GM19395 (cell line): ENCODE measurements at regions not wholly inside any gene's neighbourhood (a gene's known extent, or its start where the extent isn't known, plus 50 kb on each side); places are given as distances from the start of the nearest gene placed in this dataset.
A peak's percentile ranks its signal among the peaks of the same experiment; 100 is the strongest.
"Not testable (repeated sequence)": the region's sequence is repeated elsewhere in the genome, so short reads cannot be mapped to it uniquely, and the experiment has no call there.

Source experiments
- ATAC-seq: cut with Tn5 transposase; IDR thresholded peaks from one replicate; pipeline ENCODE4 v1.9.1; 2021; ENCODE audit warnings: mild to moderate bottlenecking, moderate library complexity; ENCODE audit not compliant: unreplicated experiment

DNA sequence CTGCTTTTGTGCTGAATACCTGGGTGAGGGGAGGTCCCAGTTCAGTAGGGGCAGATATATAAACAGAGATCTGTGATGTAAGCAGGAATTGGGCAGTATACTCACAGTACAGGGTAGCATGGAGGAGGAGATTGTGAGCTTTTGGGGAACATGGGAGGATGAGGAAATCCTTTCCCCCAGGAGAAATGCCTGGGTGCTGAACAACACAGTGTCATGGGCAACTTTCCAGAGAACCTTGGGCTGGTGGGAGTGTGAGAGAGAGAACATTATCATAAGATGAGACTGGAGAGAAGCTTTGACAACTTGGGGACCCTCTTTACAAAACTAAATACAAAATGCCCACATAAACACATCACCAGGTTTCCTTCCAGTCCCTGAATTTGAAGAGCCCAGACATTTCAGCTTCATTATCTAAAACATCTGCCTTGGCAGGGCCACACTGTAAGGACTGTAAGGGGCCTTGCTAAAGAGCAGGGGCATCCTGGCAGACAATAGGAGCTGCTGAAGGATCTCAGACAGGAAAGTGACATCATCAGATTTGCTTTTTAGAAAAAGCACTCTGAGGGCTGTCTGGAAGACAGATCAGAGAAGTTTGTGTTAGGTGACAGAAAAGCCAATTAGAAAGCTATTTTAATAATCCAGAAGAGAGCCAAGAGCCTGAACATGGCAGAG lies 105.1 kb upstream of the FOXN2 start:
- no peak for ATAC-seq

DNA sequence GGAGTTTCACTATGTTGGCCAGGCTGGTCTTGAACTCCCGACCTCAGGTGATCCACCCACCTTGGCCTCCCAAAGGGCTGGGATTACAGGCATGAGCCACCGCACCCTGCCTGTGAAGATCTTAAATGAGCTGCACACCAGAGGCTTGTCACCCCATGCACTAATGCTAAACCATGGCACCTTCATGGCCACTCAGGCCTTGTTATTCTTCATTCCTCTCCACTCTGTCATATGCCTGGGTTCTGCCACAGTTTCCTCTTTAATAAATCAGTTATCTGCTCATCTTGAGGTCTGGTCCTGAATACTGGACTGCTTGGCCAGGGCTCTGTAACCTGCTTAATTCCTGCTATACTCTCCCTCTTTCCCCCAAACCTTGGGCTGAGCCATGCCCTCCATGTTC lies 104.3 kb upstream of the FOXN2 start:
- no peak for ATAC-seq

DNA sequence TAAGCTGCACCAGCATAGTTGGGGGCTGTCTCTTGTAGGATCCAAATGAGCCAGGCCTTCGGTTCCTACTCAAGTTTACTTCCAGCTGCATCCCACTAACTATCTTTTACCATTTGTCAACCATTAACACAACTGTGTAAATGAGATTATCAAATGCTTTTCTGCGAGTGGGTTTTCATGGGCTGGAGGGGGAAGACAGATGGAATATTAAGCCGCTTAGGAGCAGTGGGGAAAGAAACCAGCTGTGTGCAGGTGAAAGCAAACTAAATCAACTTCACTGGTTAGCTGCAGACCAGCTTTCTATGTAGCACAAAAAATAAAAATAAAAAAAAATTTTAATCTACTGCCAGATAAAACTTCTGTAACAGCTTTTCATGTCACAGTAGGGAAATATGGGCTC lies 100.8 kb upstream of the FOXN2 start:
- ATAC-seq = no peak

DNA sequence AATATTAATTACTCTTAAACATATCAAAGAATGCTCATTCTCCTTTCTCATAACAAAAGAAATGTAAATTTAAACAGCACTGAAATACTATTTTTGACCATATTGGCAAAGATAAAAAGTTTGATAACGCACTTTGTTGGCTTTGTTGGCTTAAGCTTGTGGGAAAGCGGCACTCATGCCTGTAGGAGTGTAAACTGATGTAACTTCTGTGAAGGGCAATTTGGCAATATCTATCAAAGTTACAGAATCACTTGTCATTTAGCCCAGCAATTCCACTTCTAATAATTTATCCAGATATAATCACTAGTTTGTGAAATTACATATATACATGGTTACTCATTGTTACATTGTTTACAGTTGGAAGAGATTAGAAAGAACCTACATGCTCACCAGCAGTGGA lies 96.3 kb upstream of the FOXN2 start:
- no peak for ATAC-seq

DNA sequence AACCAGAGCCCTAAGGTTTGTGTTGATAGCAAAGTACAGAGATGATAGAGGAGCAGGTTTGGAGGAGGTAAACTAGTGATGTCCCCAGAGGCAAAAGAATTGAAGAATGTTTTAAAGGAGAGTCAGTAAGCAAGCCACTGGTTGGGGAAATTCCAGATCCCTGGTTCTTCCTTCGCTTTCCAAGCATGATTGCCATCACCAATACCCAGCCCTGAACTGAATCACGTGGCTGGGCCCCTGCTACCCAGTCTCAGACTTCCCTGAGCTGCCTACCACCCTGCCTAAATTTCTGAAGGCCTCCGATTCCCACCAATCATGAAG lies 95.3 kb upstream of the FOXN2 start:
- ATAC-seq = no peak

DNA sequence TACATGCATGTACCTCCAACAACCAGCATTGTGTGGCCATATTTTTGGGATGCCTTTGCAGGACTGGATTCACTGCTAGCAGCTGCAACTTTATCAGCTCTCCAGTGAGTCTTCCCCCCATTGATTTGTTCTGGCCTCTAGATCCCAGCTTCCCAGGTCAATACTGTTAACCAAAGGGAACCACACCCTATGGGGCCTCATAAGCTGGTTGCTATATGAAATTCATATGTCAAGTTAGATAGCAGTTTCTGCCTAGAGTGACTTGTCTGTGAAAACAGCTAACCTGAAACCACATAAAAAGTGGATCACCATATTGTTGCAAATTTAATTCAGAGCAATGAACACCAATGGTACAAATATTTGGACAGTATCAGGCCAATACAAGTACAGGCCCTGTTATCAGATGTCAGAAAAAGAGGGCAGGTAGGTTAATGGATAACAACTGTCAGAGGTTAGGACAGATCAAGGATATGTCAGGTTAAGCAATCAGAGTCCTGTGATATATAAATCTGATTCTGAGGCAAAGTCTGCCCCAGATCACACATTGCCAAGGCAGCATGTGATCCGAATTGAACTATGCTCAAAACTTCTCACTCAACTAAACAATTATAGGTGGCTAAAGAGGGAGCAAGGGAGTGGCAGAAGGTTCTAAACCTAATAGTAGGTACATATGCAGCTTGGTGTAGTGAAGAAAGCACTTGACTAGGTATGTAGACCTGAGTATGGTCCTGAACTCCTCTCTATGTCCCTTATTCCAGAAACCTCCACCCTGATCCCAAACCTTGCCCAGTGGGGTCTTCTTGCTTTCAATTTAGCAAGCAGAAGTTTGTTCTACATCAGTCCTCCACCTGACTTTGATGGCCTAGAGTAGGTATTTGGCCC lies 94.7 kb upstream of the FOXN2 start:
- ATAC-seq = no peak

DNA sequence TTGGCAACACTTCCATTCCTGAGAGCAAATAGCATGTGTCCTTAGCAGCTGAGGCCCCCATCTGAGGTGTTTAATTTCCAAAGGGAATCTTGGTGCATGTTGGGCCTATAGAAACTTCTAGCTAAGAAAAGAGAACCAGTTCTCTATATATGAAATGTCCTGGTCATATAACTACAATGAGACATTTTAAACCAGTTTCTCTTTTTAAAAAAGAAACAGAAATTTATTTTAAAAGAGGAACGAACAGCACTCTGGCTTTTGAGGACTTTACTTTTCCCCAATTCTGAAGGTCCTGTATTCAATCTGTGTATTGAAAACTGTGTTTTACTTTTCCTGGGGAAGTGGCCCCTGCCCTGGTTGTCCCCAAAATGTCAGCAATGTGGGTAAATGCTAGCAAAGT lies 94.0 kb upstream of the FOXN2 start:
- no peak for ATAC-seq

DNA sequence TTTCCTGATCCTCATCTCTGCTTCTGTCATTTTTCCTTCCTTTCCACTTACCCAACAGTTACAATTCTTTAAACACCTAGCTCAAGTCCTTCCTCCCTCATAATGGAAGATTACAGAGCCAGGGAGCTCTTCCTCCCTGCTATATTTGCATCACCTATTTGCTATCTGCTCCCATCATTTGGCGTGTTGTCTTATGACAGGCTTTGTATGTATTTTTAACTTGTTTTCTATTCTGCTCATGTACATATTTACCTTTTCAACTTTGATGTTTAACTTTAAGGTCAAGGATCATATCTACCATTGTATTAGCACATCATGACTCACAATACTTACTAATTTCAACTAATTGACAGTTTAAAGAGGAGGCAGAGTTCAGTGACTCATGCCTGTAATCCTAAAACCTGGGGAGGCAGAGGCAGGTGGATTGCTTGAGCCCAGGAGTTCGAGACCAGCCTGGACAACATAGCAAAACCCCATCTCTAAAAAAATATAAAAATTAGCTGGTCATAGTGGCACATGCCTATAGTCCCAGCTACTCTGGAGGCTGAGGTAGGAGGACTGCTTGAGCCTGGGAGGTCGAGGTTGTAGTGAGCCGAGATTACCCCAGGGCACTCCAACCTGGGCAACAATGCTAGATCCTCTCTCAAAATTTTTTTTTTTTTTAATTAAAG lies 92.5 kb upstream of the FOXN2 start:
- ATAC-seq = no peak

DNA sequence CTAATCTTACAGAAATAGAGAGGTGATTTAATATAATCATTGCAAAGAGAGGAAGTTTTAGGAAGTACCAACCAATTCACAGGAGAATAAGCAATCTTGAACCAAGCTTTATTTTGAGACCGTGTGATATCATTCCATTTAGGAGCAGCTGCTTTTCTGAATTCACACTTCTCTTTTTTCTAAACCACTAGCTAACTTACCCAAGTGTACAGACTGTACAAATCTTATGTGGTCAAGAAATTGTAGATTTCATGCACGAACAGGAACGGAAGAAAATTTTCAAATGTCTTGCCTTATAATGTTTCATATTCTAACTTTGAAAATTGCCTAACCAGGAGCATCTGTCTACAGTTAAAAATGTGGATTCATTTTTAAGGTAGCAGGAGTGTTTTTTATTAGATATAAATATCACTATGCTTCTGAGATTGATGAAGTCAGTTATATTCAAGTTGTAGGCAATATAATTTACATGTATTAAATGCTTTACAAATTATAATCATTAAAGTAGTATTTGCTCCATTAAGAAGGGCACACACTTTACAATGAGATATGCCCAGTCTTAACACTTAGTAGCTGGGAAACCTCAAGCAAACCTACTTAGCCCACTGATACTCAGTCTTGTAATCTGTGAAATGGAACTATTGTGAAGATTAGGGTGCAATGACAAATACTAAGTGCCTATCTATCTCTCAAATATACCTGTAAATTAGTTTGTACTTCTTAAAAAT lies 86.7 kb upstream of the FOXN2 start:
- peak; percentile 92 for ATAC-seq

DNA sequence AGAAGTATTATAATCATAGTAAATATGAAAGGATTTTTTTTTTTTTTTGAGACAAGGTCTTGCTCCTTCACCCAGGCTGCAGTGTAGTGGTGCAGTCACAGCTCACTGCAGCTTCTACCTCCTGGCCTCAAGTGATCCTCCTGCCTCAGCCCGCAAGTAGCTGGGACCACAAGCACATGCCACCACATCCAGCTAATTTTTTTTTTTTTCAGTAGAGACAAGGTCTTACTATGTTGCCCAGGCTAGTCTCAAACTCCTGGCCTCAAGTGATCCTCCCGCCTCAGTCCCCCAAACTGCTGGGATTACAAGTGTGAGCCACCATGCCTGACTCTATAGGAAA lies 86.2 kb upstream of the FOXN2 start:
- peak; percentile 63 for ATAC-seq

DNA sequence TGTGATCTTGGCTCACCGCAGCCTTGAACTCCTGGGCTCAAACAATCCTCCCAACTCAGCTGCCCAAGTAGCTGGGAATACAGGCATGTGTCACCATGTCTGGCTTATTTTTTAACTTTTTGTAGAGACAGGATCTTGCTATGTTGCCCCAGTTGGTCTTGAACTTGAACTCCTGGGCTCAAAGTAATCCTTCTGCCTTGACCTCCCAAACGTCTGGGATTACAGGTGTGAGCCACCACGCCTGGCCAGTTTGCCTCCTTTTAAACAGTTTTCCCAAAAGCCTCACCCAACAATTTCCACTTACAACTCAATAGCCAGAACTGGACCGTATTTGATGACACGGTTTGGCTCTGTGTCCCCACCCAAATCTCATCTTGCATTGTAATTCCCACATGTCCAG lies 85.4 kb upstream of the FOXN2 start:
- ATAC-seq = no peak

DNA sequence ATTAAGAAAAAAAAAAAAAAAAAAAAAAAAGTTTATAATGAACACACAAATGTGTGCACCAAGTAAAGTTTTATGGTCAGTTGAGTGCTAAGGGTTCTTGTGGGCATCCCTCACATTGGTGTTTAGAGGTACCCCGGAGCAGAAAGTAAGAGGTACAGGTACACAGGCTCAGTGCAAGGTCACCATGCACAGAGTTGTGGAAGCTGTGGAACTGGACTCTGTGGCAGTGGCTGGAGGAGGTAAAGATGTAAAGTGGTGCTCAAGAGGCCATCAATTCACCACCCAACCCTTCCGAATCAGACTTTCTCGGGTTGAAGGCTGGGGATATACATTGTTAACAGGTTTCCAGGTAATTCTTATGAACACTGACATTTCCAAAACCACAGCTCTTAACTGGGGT lies 83.6 kb upstream of the FOXN2 start:
- ATAC-seq = no peak

DNA sequence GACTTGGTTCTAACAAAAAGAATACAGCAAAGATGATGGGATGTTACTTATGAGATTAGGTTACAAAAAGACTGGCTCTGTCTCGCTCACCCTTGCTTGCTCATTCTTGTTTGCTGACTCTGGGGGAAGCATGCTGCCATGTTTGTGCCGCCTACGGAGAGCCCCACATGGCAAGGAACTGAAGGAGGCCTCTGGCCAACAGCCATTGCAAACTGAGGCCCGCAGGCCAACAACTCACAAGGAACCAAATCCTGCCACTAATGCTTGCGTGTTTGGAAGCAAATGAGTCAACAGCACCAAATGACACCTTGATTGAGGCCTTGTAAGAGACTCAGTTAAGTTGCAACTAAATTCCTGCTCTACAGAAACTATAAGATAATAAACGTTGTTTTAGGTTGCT lies 82.1 kb upstream of the FOXN2 start:
- no peak for ATAC-seq

DNA sequence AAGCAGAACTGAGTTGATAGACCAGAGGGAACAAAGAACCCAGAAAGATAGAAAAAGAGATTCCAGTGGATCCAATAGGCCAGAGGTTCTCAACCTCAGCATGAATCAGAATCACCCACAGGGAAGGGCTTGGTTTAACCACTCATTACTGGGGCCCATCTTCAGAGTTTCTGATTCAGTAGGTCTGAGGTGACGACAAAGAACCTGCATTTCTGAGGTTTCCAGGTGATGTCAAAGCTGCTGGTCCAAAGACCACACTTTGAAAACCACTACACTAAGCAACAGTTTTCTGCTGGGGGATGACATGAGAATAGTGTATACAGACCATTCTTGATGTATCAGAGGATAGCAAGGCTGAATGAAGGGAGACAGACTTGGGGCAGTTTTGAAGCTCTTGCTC lies 81.5 kb upstream of the FOXN2 start:
- no peak for ATAC-seq

DNA sequence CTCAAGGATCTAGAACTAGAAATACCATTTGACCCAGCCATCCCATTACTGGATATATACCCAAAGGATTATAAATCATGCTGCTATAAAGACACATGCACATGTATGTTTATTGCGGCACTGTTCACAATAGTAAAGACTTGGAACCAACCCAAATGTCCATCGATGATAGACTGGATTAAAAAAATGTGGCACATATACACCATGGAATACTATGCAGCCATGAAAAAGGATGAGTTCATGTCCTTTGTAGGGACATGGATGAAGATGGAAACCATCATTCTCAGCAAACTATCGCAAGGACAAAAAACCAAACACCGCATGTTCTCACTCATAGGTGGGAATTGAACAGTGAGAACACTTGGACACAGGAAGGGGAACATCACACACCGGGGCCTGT lies 80.7 kb upstream of the FOXN2 start:
- ATAC-seq = not testable (repeated sequence)

DNA sequence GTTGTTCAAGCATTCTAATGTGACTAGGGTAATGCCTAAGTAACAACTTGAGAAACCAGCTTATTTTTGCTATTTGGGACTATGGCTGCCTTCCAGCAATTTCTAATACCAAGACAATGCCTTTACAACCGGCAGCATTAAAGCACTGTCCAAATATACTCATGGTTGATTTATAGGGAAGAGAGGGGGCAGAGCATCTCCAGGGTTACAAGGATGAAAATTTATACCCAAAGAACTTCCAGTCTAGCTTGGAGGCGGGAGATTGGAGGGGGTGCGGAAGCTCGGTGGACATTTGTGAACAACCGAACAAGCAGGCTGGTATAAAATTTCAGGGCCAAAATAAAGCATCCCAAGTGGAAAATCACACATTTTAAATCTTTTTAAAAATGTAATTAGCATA lies 79.4 kb upstream of the FOXN2 start:
- no peak for ATAC-seq

DNA sequence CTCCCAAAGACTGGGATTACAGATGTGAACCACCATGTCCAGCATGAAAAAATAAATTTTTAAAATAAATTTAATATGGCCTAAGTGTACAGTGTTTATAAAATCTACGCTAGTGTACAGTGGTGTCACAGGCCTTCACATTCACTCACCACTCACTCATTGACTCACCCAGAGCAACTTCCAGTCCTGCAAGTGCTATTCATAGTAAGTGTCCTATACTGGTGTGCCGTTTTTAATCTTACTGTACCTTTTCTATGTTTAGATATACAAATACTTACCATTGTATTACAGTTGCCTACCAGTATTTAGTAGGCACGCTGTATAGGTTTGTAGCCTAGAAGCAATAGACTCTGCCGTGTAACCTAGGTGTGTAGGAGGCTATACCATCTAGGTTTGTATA lies 76.1 kb upstream of the FOXN2 start:
- no peak for ATAC-seq

DNA sequence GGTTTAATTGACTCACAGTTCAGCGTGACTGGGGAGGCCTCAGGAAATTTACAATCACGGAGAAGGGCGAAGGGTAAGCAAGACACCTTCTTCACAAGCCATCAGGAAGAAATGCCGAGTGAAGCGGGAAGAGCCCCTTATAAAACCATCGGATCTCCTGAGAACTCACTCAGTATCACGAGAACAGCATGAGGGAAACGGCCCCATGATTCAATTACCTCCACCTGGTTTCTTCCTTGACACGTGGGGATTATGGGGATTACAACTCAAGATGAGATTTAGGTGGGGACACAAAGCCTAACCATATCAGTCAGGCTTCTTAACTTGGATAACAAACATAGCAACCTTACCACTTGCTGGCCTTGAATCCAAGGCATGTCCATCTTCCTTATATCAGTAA lies 73.6 kb upstream of the FOXN2 start:
- ATAC-seq = no peak

DNA sequence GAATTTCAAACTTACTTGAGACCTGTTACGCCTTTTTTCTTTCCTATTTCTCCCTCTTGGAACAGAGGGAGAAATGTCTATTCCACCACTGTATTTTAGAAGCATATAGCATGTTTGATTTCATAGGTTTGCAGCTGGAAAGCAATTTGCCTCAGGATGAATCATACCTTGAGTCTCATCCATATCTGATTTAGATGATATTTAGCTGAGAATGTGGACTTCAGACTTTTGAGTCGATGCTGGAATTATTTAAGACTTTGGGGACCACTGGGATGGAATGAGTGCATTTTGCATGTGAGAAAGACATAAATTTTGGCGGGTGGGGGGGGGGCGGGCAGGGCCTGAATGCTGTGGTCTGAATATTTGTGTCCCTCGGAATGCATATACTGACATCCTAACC lies 67.3 kb upstream of the FOXN2 start:
- ATAC-seq = no peak

DNA sequence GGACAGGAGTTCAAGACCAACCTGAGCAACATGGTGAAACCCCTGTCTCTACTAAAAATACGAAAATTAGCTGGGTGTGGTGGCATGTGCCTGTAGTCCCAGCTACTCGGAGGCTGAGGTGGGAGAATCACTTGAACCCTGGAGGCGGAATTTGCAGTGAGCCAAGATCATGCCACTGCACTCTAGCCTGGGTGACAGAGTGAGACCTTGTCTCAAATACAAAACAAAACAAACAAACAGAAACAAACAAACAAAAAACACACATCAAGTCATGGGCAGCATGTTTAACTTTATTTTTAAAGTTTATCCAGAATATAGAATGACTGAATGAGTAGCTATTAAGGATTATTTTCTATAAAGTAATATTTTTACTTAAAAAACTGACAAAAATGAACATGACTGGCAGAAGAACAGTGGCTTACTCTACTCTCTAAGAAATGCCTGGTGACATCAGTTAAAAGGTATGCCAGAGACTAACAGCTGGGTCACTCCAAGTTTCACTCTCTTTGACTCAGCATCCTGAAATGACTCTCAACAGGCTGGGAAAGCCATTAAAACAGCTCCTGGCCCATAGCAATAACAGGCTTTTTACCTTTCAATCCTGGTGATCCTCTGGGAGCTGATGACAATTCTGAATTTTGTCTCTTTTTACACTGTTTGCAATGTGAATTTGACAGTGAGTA lies 66.1 kb upstream of the FOXN2 start:
- ATAC-seq = peak; percentile 89

DNA sequence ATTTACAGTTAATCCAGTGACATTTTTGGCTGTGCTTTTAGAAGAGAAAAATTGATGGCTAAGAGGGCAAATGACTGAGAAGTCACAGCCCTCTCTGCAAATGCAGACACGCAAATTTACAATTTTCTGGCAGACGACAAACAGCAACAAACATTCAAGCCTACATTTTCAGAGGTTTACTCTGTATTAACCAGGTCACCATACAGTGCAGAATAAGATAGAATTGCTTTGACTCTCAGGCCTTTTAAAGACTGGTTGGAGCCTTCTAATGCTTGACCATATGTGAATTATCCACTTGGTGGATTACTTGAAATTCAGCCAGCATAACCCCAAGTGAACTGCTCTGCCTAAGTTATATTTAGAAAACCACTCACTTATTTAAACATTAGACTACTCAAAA lies 65.5 kb upstream of the FOXN2 start:
- no peak for ATAC-seq
